UCSD-AML1 (cell line): ENCODE measurements at regions not wholly inside any gene's neighbourhood (a gene's known extent, or its start where the extent isn't known, plus 50 kb on each side); places are given as distances from the start of the nearest gene placed in this dataset.
A peak's percentile ranks its signal among the peaks of the same experiment; 100 is the strongest.

Source experiments
- DNase-seq: peaks from one replicate; lab custom pipeline; 2025; ENCODE audit not compliant: unreplicated experiment; lab: John Stamatoyannopoulos, UW

DNA sequence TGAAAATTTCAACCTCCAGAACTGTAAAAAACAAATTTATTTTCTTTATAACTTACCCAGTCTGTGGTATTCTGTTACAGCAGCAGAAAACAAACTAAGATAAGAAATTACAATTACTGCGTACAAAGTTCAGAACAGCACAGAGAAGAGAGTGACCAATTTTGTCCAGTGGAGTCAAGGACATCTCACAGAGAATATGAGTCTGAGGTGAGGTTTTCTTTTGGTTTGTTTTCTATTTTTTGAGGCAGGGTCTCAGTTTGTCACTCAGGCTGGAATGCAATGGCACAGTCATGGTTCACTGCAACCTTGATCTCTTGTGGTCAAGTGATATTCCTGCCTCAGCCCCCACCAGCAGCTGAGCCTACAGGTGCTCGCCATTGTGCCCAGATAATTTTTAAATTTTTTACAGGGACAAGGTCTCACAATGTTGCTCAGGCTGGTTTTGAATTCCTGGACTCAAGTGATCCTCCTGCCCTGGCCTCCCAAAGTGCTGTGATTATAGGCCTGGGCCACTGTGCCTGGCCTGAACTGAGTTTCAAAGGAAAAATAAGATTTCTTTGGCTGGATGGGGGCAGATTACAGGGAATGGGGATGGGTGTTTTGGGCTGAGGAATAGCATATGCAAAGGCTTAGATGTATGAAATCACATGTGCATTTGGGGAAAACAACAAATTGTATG lies 201.1 kb upstream of the USP24 start:
- no peak for DNase-seq

DNA sequence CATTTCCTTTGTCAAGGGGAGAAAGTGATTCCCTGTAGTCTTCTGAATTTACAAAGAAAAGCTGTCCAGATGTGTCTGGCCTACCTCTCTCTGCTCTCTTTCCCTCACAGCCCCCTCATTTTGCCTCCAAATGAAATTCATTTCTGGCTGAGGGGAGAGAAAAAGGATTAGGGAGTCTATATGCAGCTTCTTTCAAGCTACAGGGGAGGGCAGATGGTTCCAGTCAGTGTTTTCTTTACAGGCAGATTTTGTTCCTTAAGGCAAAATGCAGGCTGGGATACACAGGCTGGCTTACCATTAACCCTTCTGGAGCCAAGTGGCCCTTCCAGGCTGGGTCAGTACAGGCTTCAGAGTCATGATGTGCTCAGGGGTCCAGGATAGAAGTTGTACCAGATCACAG lies 198.1 kb upstream of the USP24 start:
- DNase-seq: no peak

DNA sequence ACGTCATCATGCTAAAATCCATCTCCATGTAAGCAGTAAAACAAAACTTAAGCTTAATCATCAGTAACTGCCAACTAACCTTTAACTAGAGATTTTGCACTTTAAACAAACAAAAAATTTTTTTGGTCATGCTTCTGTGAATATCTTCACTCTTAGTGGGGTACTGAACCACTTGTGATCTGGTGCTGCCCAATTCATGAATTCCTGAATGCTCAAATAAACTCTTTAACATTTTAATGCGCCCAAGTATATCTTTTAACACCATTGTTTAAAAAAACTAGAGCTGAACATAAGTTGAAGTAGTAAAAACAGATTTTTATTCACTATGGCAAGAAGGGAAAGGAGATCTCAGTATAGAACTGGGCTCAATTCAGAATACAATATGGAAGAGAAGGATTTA lies 196.9 kb upstream of the USP24 start:
- DNase-seq: no peak

- no peak for DNase-seq
These were observed 187.7 kb upstream of the USP24 start for GRCh38 chr1:55402671-55403464.

GRCh38 chr1:55402142-55402541 lies 187.0 kb upstream of the USP24 start:
- DNase-seq: no peak

- no peak for DNase-seq
These were observed 185.3 kb upstream of the USP24 start for GRCh38 chr1:55400508-55400907.

GRCh38 chr1:55399346-55399745 lies 184.2 kb upstream of the USP24 start:
- no peak for DNase-seq

DNA sequence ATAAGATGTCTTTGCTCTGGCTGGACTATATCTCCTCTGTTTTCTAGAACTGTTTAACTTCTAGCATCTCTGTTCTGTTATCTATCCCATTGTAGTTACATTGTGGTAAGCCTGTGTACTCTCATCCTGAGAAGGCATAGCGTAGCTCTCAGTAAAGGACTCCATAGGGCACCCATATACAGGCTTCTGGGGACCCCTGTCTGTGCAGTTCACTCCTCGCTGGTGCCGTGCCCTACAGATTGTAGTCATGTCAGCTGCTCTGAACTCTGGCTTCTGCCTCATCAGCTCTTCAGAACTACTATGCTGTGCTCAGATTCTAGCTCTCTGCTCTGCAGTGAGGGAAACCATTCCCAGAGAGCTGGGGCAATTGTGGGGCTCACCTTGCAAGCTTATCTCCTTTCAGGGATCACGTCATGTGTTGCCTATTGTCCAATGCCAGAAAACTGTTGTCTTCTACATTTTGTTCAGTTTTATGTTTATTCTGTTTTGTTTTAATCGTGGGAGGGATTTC lies 181.3 kb upstream of the USP24 start:
- DNase-seq: no peak

GRCh38 chr1:55388960-55389359 lies 173.8 kb upstream of the USP24 start:
- DNase-seq: no peak

GRCh38 chr1:55387145-55387544 lies 172.0 kb upstream of the USP24 start:
- no peak for DNase-seq

GRCh38 chr1:55386456-55386855 lies 171.3 kb upstream of the USP24 start:
- DNase-seq: no peak

DNA sequence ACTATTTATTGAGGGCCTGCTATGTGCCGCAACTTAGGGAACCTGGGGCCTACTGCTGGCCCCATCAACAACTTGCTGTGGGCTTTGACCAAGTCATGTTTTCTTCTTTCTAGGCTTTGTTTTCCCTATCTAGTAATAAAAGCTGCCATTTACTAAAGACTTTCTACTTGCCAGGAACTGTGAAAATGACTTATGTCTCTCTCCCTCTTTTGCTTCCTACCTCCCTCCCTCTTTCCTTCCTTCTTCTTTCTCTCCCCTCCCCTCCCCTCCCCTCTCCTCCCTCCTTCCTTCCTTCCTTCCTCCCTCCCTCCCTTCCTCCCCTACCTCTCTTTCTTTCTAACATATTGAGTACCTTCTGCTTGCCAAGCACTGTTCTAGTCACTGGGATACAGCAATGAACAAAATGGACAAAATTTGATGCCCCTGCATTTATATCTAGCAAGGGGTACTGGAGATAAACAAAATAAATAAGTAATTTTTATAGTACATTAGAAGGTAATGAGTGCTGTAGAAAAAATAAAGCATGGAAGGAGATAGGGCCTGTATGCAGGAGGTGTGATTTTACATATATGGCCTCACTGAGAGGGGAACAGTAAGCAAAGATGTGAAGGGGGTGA lies 170.3 kb upstream of the USP24 start:
- DNase-seq: no peak

DNA sequence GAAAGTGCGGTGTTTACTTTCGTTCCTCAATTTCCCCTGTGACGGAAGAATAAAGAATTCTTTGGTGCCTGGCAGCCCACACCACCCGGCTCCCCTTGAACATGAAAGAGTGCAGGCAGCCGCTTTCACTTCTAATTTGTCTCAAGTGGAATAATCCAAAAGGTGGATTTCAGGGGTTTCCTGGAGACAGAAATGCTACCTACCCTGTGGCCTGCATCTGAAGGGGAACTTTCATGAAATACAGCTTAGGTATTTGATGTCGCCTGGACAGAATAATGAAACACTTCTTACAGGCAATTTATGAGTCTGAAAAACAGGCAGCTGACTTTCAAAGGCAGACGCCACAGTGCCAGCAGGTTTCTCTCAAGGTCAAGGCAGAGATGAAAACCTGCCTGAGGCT lies 169.5 kb upstream of the USP24 start:
- no peak for DNase-seq

- DNase-seq: no peak
These were observed 167.7 kb upstream of the USP24 start for GRCh38 chr1:55382806-55383305.

DNA sequence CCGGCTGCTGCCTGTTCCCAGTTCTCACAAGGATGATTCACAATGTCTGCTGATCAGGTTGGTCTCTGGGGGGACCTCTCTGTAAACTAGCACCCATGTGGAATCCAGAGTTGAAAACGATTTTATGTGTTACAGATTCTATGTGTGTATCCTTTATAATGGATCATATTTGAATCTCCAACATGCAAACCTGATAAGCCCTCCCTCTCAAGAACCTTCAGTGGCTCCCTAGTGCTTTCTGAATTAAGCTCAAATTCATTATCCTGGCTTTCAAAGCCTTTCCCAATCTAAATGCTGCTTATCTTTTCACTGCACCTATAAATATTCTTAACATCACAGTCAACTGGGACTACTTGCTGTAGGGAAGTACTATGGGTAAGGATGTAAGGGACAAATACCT lies 166.8 kb upstream of the USP24 start:
- DNase-seq: no peak

DNA sequence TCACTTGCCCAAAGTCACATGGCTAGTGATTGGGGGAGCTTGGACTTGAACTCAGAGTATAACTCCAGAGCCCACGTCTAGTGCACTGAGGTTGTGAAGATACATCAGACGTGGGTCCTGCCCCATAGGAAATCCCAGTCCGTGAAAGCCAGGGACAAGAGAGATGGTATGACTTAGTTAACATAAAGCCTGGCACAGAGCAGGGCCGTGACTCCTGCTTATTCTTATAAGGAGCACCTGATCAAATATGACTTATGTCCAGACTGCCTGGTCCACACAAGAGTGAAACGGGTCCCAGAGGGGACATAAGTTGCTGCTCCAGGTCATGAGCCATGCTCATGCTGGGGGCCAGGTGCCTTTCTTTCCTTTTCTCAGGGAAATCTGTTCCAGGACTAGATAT lies 166.3 kb upstream of the USP24 start:
- no peak for DNase-seq

- no peak for DNase-seq
These were observed 165.3 kb upstream of the USP24 start for GRCh38 chr1:55380355-55380970.

DNA sequence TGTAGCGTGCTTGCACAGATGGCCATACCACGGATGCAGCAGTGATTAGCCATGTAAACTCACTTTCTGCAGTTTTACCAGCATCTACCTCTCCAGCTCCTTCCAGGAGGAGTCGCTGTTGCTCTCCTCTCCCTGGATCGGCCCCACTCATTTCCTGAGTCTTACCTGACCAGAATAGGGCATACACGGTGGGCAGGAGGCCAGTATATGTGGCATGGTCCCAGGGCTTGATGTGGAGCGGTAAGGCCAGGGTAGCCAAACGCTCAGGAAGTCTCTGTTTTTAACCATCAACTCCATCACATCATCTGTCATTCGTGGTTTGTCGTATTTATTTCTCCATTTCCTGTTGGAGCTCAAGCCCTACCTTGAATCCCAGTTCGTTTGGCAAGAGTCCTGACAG lies 163.4 kb upstream of the USP24 start:
- peak; percentile 59 for DNase-seq

- no peak for DNase-seq
These were observed 161.7 kb upstream of the USP24 start for GRCh38 chr1:55376897-55377296.

GRCh38 chr1:55375617-55376258 lies 160.6 kb upstream of the USP24 start:
- DNase-seq: no peak
